ENCODE measurements at regions not wholly inside any gene's neighbourhood (a gene's known extent, or its start where the extent isn't known, plus 50 kb on each side); places are given as distances from the start of the nearest gene placed in this dataset.

- TF ChIP-seq ELK1 (IDR thresholded peaks at IDR 0.05; ENCODE audit: low read depth, low read length) = no peak
- TF ChIP-seq ASH2L (IDR thresholded peaks at IDR 0.05; ENCODE audit: borderline replicate concordance, low read depth) = no peak
- no peak for TF ChIP-seq ETV6 (conservative IDR thresholded peaks at IDR 0.05 in 1 of 2, IDR thresholded peaks at IDR 0.05 in 1 of 2; ENCODE audit: borderline replicate concordance in 1 of 2, low read depth in 1 of 2)
- no peak for TF ChIP-seq HDAC2 (IDR thresholded peaks at IDR 0.05)
These were observed 452.0 kb upstream of the FZD8 start (continued) for GRCh38 chr10:36094096-36094495.

GRCh38 chr10:36092116-36092515, 450.0 kb upstream of the FZD8 start:
- Histone ChIP-seq H2AFZ (ENCODE audit: control insufficient read depth, low read depth, low read length) (no peak overlapping the region), H3K79me2 (ENCODE audit: control insufficient read depth, insufficient read depth, low read length) (no peaks in the 10 kb centered on the region), H3K4me1 (ENCODE audit: control insufficient read depth, insufficient read depth, low read length) (no peaks in the 10 kb centered on the region), H3K27me3 (replicated peaks in 1 of 2; ENCODE audit: control insufficient read depth in 2 of 2, insufficient read depth in 2 of 2, low read length in 1 of 2) (no peaks in the 10 kb centered on the region), H3K4me2 (ENCODE audit: control insufficient read depth, insufficient read depth) (no peak overlapping the region), H3K36me3 (ENCODE audit: control insufficient read depth in 2 of 2, insufficient read depth in 2 of 2, low read length in 1 of 2) (no peaks in the 10 kb centered on the region), H3K9me3 (replicated peaks; ENCODE audit: control insufficient read depth, insufficient read depth, low read length) (no peaks in the 10 kb centered on the region), H4K20me1 (ENCODE audit: control insufficient read depth, insufficient read depth) (no peaks in the 10 kb centered on the region), H3K4me3 (no peak overlapping the region), H3K27ac (ENCODE audit: control insufficient read depth, insufficient read depth) (no peak overlapping the region), H3K9ac (ENCODE audit: control insufficient read depth, insufficient read depth, low read length) (no peak overlapping the region)
- ChIA-PET RAD21 (ENCODE audit: unreplicated experiment) (no interaction called here), SMC1A (ENCODE audit: uncharacterized antibody, unreplicated experiment) (no interaction called here), CTCF (no interaction called here), POLR2A (no interaction called here)
- 35% methylated on average over 7 of the region's 7 CpGs for WGBS (ENCODE audit: insufficient coverage, insufficient replicate concordance, low lambda C conversion rate, missing lambda C conversion rate)
- no TSS peak for BruUV-seq (replicated peaks)
- DNase-seq (ENCODE audit: low read depth, low spot score) = no peak
- TF ChIP-seq ZNF207 (IDR thresholded peaks at IDR 0.05; ENCODE audit: borderline replicate concordance) (no peak), SMAD1 (IDR thresholded peaks at IDR 0.05; ENCODE audit: low read depth, partially characterized antibody) (no peak), SPI1 (IDR thresholded peaks at IDR 0.05; ENCODE audit: borderline replicate concordance, insufficient read depth, low read depth, low read length) (peak; percentile 43), SREBF1 (IDR thresholded peaks at IDR 0.05; ENCODE audit: low read length) (no peak), RAD51 (IDR thresholded peaks at IDR 0.05) (no peak), RAD21 (IDR thresholded peaks at IDR 0.05; ENCODE audit: insufficient read depth, low read depth, low read length) (no peak)
- FAIRE-seq = no peak
- in situ Hi-C loops (cut with MboI) (no loop called here), intact Hi-C loops (cut with micrococcal nuclease; ENCODE audit: unreplicated experiment) (no loop called here)
- no peak for ATAC-seq
